GM18511 (cell line): ENCODE measurements at regions not wholly inside any gene's neighbourhood (a gene's known extent, or its start where the extent isn't known, plus 50 kb on each side); places are given as distances from the start of the nearest gene placed in this dataset.
"Not testable (repeated sequence)": the region's sequence is repeated elsewhere in the genome, so short reads cannot be mapped to it uniquely, and the experiment has no call there.

ENCODE experiments used
- ATAC-seq: cut with Tn5 transposase; IDR thresholded peaks from one replicate; pipeline ENCODE4 v1.9.1; 2021; ENCODE audit warnings: mild to moderate bottlenecking, moderate library complexity; ENCODE audit not compliant: unreplicated experiment

GRCh38 chr11:97617031-97617430 is 1227.2 kb downstream of the JRKL start:
- no peak for ATAC-seq

- no peak for ATAC-seq
Observed at GRCh38 chr11:97620007-97620406, 1230.2 kb downstream of the JRKL start.

GRCh38 chr11:97621282-97621681 is 1231.5 kb downstream of the JRKL start:
- ATAC-seq: no peak

GRCh38 chr11:97622795-97623194 is 1233.0 kb downstream of the JRKL start:
- ATAC-seq: no peak

- not testable (repeated sequence) for ATAC-seq
Observed at GRCh38 chr11:97636741-97637140, 1246.9 kb downstream of the JRKL start.

- no peak for ATAC-seq
Observed at GRCh38 chr11:97637701-97638100, 1247.9 kb downstream of the JRKL start.

- no peak for ATAC-seq
Observed at GRCh38 chr11:97638641-97639224, 1248.9 kb downstream of the JRKL start.

GRCh38 chr11:97641988-97642387 is 1252.2 kb downstream of the JRKL start:
- ATAC-seq: no peak

- ATAC-seq: no peak
Observed at GRCh38 chr11:97645736-97646135, 1255.9 kb downstream of the JRKL start.

- no peak for ATAC-seq
Observed at GRCh38 chr11:97656356-97656755, 1266.5 kb downstream of the JRKL start.

- no peak for ATAC-seq
Observed at GRCh38 chr11:97657852-97658251, 1268.0 kb downstream of the JRKL start.

GRCh38 chr11:97667057-97667456 is 1277.2 kb downstream of the JRKL start:
- no peak for ATAC-seq

- no peak for ATAC-seq
Observed at GRCh38 chr11:97683733-97684132, 1293.9 kb downstream of the JRKL start.

- no peak for ATAC-seq
Observed at GRCh38 chr11:97684486-97685439, 1295.0 kb downstream of the JRKL start.

GRCh38 chr11:97685695-97686094 is 1295.9 kb downstream of the JRKL start:
- ATAC-seq: no peak

GRCh38 chr11:97687111-97687510 is 1297.3 kb downstream of the JRKL start:
- no peak for ATAC-seq

- no peak for ATAC-seq
Observed at GRCh38 chr11:97691061-97691460, 1301.2 kb downstream of the JRKL start.

- no peak for ATAC-seq
Observed at GRCh38 chr11:97702951-97703350, 1313.1 kb downstream of the JRKL start.

- no peak for ATAC-seq
Observed at GRCh38 chr11:97703851-97704250, 1314.0 kb downstream of the JRKL start.

- not testable (repeated sequence) for ATAC-seq
Observed at GRCh38 chr11:97705441-97705840, 1315.3 kb upstream of the CNTN5 start.

GRCh38 chr11:97717922-97718321 is 1302.8 kb upstream of the CNTN5 start:
- no peak for ATAC-seq

- ATAC-seq: no peak
Observed at GRCh38 chr11:97722065-97722464, 1298.7 kb upstream of the CNTN5 start.
